Activated CD8-positive, alpha-beta T cell treated with anti-CD3 and anti-CD28 coated beads for 36 hours (primary cell): ENCODE measurements at regions not wholly inside any gene's neighbourhood (a gene's known extent, or its start where the extent isn't known, plus 50 kb on each side); places are given as distances from the start of the nearest gene placed in this dataset.

Experiments used
- ATAC-seq: fragments of 200-7000 bp; cut with Tn5 transposase; one replicate; pipeline ENCODE4 v1.10.0; 2021; ENCODE audit warnings: mild to moderate bottlenecking, moderate library complexity
- CTCF ChIA-PET: fragments of 350-600 bp; sonication (Branson Sonifier 250); formaldehyde crosslinking; loops from one replicate; lab custom pipeline; 2021; ENCODE audit warnings: antibody characterized with exemption; lab: Charles Lee
- POLR2A ChIA-PET: fragments of 350-600 bp; sonication (Branson Sonifier 250); formaldehyde crosslinking; loops from one replicate; lab custom pipeline; 2021; ENCODE audit warnings: antibody characterized with exemption; lab: Charles Lee
- DNase-seq: peaks from one replicate; pipeline ENCODE4 v3.0.0-alpha.2; 2020
- H3K27ac Mint-ChIP-seq: one replicate; pipeline ENCODE4 v1.8.0; 2021; ENCODE audit warnings: mild to moderate bottlenecking, mixed read lengths
- H3K27me3 Mint-ChIP-seq: one replicate; pipeline ENCODE4 v1.8.0; 2021; ENCODE audit warnings: mixed read lengths
- H3K36me3 Mint-ChIP-seq: one replicate; pipeline ENCODE4 v1.8.0; 2021; ENCODE audit warnings: low read depth, mixed read lengths
- H3K4me1 Mint-ChIP-seq: one replicate; pipeline ENCODE4 v1.8.0; 2021; ENCODE audit warnings: low read depth, mixed read lengths
- H3K4me3 Mint-ChIP-seq: one replicate; pipeline ENCODE4 v1.8.0; 2021; ENCODE audit warnings: mild to moderate bottlenecking, moderate library complexity, mixed read lengths
- H3K9me3 Mint-ChIP-seq: one replicate; pipeline ENCODE4 v1.8.0; 2021; ENCODE audit warnings: mixed read lengths
- intact Hi-C: fragments of 100-400 bp; cut with micrococcal nuclease; formaldehyde crosslinking; loops from one replicate; pipeline ENCODE4 v1.10.0; 2022
- TF ChIP-seq, protein P1 (sequence below): fragments of 200-600 bp; IDR thresholded peaks from one replicate; pipeline ENCODE4 v1.8.0; 2022; ENCODE audit warnings: antibody characterized with exemption, mild to moderate bottlenecking

DNA sequence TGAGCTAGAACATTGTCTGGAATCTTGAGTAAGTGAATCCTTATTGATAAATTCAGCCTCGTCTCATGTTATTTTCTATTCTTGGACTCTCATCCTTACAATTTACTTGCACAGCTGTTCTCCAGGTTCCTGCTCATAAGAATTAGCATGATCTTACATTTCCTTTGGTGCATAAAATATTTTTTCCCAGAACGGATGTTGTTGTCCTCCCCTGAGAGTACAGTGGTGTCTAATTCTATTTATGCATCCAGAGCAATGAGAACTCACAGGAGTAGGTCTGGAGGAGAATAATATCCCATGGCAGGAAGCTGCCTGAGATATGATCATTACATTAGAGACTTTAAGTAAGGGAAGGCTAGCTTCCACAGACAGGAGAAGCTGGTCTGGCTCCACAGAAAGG is 178.4 kb upstream of the MAST4 start:
- ATAC-seq (no peak), DNase-seq (no peak)
- Mint-ChIP-seq H3K4me1 (no peaks in the 10 kb centered on the region), H3K4me3 (no peak overlapping the region), H3K27me3 (no peaks in the 10 kb centered on the region), H3K9me3 (no peaks in the 10 kb centered on the region), H3K27ac (no peak overlapping the region), H3K36me3 (no peaks in the 10 kb centered on the region)
- CTCF ChIA-PET: no interaction called here
- intact Hi-C loops: no loop called here
- POLR2A ChIA-PET: interaction anchor here (0.6 kb wide), 1 partner anchor 105 kb away, joined by 3 read pairs; no protein-coding TSS in a partner anchor
- TF ChIP-seq, protein P1, sequence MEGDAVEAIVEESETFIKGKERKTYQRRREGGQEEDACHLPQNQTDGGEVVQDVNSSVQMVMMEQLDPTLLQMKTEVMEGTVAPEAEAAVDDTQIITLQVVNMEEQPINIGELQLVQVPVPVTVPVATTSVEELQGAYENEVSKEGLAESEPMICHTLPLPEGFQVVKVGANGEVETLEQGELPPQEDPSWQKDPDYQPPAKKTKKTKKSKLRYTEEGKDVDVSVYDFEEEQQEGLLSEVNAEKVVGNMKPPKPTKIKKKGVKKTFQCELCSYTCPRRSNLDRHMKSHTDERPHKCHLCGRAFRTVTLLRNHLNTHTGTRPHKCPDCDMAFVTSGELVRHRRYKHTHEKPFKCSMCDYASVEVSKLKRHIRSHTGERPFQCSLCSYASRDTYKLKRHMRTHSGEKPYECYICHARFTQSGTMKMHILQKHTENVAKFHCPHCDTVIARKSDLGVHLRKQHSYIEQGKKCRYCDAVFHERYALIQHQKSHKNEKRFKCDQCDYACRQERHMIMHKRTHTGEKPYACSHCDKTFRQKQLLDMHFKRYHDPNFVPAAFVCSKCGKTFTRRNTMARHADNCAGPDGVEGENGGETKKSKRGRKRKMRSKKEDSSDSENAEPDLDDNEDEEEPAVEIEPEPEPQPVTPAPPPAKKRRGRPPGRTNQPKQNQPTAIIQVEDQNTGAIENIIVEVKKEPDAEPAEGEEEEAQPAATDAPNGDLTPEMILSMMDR: no peak

DNA sequence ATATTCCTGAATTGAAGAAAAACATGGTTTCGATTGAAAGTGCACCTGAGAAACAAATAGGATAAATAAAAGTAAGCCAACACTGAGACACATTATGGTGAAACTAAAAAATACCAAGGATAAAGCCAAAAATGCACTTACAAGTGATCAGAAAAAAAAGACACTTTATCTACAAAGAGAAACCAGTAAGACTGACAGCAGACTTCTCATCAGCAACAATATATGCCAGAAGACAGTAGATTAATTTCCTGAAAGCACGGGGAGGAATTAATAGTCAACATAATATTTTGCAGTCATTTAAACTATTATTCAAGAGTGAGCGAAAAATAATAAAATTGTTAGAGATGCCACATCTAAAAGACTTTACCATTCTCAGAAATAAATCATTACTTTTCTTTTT is 172.7 kb upstream of the MAST4 start:
- POLR2A ChIA-PET: no interaction called here
- no peak for ATAC-seq
- CTCF ChIA-PET: no interaction called here
- intact Hi-C loops: no loop called here
- Mint-ChIP-seq H3K4me3 (no peak overlapping the region), H3K36me3 (no peaks in the 10 kb centered on the region), H3K27ac (no peak overlapping the region), H3K9me3 (peaks cover 5% of the 10 kb centered on the region), H3K27me3 (peaks cover 1% of the 10 kb centered on the region), H3K4me1 (no peaks in the 10 kb centered on the region)
- TF ChIP-seq, protein P1: no peak
- DNase-seq: no peak

DNA sequence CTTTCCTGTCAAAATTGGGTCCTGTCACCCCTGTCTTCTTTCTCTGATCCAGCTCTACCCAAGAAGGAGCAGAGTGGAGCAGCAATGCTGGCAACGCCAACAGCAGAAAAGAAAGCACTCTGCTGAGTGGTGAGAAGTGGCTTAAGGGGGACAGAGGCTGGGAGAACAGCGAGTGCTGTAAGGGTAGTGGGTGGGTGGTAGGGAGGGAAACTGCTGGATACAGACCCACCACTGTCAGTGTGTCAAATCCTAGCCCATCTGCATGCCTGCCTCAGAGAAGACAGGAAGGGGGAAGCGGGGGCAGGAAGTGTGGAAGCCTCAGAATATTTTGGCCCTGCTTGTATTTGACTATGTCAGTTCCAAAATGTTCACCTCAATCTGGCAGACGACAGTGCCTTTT is 170.4 kb upstream of the MAST4 start:
- Mint-ChIP-seq H3K27ac (no peak overlapping the region), H3K9me3 (peaks cover 5% of the 10 kb centered on the region), H3K4me3 (no peak overlapping the region), H3K4me1 (no peaks in the 10 kb centered on the region), H3K27me3 (peaks cover 5% of the 10 kb centered on the region), H3K36me3 (no peaks in the 10 kb centered on the region)
- POLR2A ChIA-PET: no interaction called here
- CTCF ChIA-PET: no interaction called here
- no peak for ATAC-seq
- TF ChIP-seq, protein P1: no peak
- intact Hi-C loops: no loop called here
- no peak for DNase-seq

DNA sequence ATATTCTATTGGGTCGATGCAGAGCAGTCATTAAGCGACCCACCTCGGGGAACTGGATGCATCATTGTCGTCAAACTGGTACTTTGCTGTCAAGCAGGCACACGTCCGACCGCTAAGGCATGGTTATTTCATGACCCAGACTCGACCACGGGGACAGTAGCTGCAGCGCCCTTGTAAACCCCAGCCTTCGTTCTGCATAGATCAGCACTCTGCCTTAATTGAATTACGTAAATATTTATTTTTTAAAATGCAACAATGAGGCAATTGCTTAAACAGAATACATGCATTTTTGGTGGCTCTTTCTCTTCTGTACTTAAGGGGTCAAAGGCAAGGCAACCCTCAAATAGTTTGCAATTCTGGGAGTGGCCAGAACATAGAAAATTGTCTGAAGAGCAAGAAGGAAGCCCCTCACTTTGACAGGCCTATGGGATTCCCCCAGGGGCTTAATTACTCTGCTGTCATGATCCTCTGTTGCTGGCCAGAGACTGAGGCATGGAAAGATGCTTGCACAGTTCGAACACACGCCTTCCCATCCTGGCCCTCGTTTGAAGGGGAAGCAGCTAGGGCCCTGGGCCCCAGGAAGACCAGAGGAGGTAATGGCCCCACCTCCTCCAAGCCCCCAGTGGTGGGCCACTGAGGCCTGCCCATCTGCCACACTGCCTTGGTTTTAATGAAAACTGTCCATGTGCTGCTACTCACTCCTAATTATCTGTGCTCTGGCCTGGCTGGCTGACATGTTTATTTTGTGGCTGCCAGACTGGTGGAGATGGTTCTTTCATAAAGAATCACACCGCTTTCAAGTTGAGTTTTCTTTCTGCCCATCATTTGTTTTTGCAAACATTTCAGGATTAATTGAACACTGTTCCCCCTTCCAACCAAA is 169.7 kb upstream of the MAST4 start:
- intact Hi-C loops: no loop called here
- ChIA-PET CTCF (no interaction called here), POLR2A (no interaction called here)
- no peak overlapping the region for H3K4me3 Mint-ChIP-seq
- H3K36me3 Mint-ChIP-seq: no peaks in the 10 kb centered on the region
- TF ChIP-seq, protein P1: no peak
- H3K9me3 Mint-ChIP-seq: peaks cover 5% of the 10 kb centered on the region
- no peak for DNase-seq
- ATAC-seq: no peak
- H3K27ac Mint-ChIP-seq: no peak overlapping the region
- H3K4me1 Mint-ChIP-seq: no peaks in the 10 kb centered on the region
- H3K27me3 Mint-ChIP-seq: peaks cover 5% of the 10 kb centered on the region

DNA sequence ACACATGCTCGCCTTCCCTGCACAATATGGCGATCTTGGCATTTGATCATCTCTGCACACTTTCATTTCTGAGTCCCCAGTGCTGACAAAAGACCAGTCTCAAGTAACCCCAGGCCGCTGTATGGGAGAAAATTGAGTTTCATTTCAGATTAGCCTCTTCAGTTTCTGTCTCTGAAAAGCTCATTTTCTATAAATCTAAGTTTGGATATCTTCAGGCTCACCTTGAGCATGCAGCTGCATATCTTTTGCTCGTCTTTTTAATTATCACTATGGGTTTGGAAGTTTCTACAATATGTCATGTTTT is 169.1 kb upstream of the MAST4 start:
- intact Hi-C loops: no loop called here
- Mint-ChIP-seq H3K36me3 (no peaks in the 10 kb centered on the region), H3K27ac (no peak overlapping the region), H3K4me1 (no peaks in the 10 kb centered on the region), H3K27me3 (peaks cover 5% of the 10 kb centered on the region), H3K4me3 (no peak overlapping the region), H3K9me3 (peaks cover 6% of the 10 kb centered on the region)
- ChIA-PET CTCF (no interaction called here), POLR2A (no interaction called here)
- DNase-seq: no peak
- TF ChIP-seq, protein P1: no peak
- ATAC-seq: no peak
